PC-3 (cell line): ENCODE measurements at regions not wholly inside any gene's neighbourhood (a gene's known extent, or its start where the extent isn't known, plus 50 kb on each side); places are given as distances from the start of the nearest gene placed in this dataset.

Source experiments
- ATAC-seq: fragments of 200-7000 bp; cut with Tn5 transposase; 2 replicates; pipeline ENCODE4 v1.9.1; 2020; ENCODE audit warnings: mild to moderate bottlenecking, moderate library complexity
- BruUV-seq: library from RNA; stranded (reverse); fragments of 400-500 nt; replicated peaks from 2 replicates; lab custom pipeline; 2021; lab: Mats Ljungman, UMichigan
- CTCF ChIA-PET: fragments of 300-600 bp; sonication (Branson Sonifier 250); formaldehyde crosslinking; loops from one replicate; lab custom pipeline; 2022; ENCODE audit warnings: antibody characterized with exemption; lab: Charles Lee
- POLR2A ChIA-PET: fragments of 300-600 bp; sonication (Branson Sonifier 250); formaldehyde crosslinking; loops from one replicate; lab custom pipeline; 2022; ENCODE audit warnings: antibody characterized with exemption; ENCODE audit not compliant: unreplicated experiment; lab: Charles Lee
- DNase-seq: peaks from one replicate; pipeline ENCODE4 v3.0.0-alpha.2; 2015
- H2AFZ ChIP-seq: fragments of 300-600 bp; sonication (generic); 2 replicates; pipeline ENCODE4 v1.6.0; 2016; ENCODE audit warnings: antibody characterized with exemption, low read length
- H3F3A ChIP-seq: fragments of 300-600 bp; sonication (generic); one replicate; pipeline ENCODE4 v1.6.0; 2017; ENCODE audit warnings: antibody characterized with exemption, low read length, control low read depth, mild to moderate bottlenecking; ENCODE audit not compliant: unreplicated experiment
- H3K27ac ChIP-seq: fragments of 300-600 bp; sonication (generic); 2 replicates; pipeline ENCODE4 v1.5.1; 2016; ENCODE audit warnings: mild to moderate bottlenecking, low read length
- H3K27me3 ChIP-seq: fragments of 300-600 bp; sonication (generic); 2 replicates; pipeline ENCODE4 v1.6.1; 2016; ENCODE audit warnings: low read length, mixed read lengths
- H3K36me3 ChIP-seq: fragments of 300-600 bp; sonication (generic); 2 replicates; pipeline ENCODE4 v1.6.1; 2016; ENCODE audit warnings: low read depth, mixed run types, low read length, mixed read lengths
- H3K4me1 ChIP-seq: fragments of 300-600 bp; sonication (generic); 2 replicates; pipeline ENCODE4 v1.5.1; 2016; ENCODE audit warnings: low read length; ENCODE audit not compliant: insufficient read depth
- H3K4me2 ChIP-seq: fragments of 300-600 bp; sonication (generic); 2 replicates; pipeline ENCODE4 v1.6.0; 2016; ENCODE audit warnings: low read length
- H3K4me3 ChIP-seq: fragments of 300-600 bp; sonication (generic); 2 replicates; pipeline ENCODE4 v1.5.1; 2016; ENCODE audit warnings: mild to moderate bottlenecking, low read length, mixed read lengths
- H3K79me2 ChIP-seq: fragments of 300-600 bp; sonication (generic); 2 replicates; pipeline ENCODE4 v1.6.1; 2017; ENCODE audit warnings: low read length, mixed read lengths
- H3K9ac ChIP-seq: fragments of 300-600 bp; sonication (generic); 2 replicates; pipeline ENCODE4 v1.6.0; 2016; ENCODE audit warnings: mild to moderate bottlenecking, low read length
- H3K9me2 ChIP-seq: fragments of 300-600 bp; sonication (generic); replicated peaks from 2 replicates; pipeline ENCODE4 v1.6.1; 2016; ENCODE audit warnings: mixed run types, low read length, mixed read lengths
- H3K9me3 ChIP-seq: fragments of 300-600 bp; sonication (generic); 2 replicates; pipeline ENCODE4 v1.6.1; 2016; ENCODE audit warnings: low read length, mixed read lengths
- H4K20me1 ChIP-seq: fragments of 300-600 bp; sonication (generic); 2 replicates; pipeline ENCODE4 v1.6.1; 2016; ENCODE audit warnings: low read length, mixed read lengths
- CTCF ChIP-seq: fragments of 300-600 bp; sonication (generic); conservative IDR thresholded peaks from 2 replicates; pipeline ENCODE4 v1.5.1; 2017; ENCODE audit warnings: antibody characterized with exemption, low read depth, mild to moderate bottlenecking, low read length
- EZH2 ChIP-seq: fragments of 300-600 bp; sonication (generic); IDR thresholded peaks from one replicate; pipeline ENCODE4 v1.6.1; 2017; ENCODE audit warnings: antibody characterized with exemption, mild to moderate bottlenecking, low read length; ENCODE audit not compliant: unreplicated experiment
- EZH2phosphoT487 ChIP-seq: fragments of 300-600 bp; sonication (generic); IDR thresholded peaks from 2 replicates; pipeline ENCODE4 v1.6.1; 2018; ENCODE audit warnings: mild to moderate bottlenecking, antibody characterized with exemption, low read length, borderline replicate concordance
- intact Hi-C: fragments of 100-400 bp; cut with micrococcal nuclease; formaldehyde crosslinking; loops from 2 replicates; pipeline ENCODE4 v1.9.0; 2023

- TF ChIP-seq EZH2phosphoT487 (no peak), CTCF (no peak), EZH2 (no peak)
- POLR2A ChIA-PET = interaction anchor here (0.6 to 1.9 kb wide), 7 partner anchors 15 to 394 kb away, joined by 3 to 20 read pairs (median 3); no protein-coding TSS in a partner anchor
- H3K36me3 ChIP-seq = peaks cover 14% of the 10 kb centered on the region; the same call in 1 of the 2 replicates
- ATAC-seq (peak; percentile 84), DNase-seq (peak; percentile 85)
- no peaks in the 10 kb centered on the region for H4K20me1 ChIP-seq
- peak overlapping the region; percentile 67 for H2AFZ ChIP-seq
- no peaks in the 10 kb centered on the region for H3K79me2 ChIP-seq
- intact Hi-C loops = loop anchor here (1.0 to 2.0 kb wide), 2 partner anchors 14 to 23 kb away; no protein-coding TSS in a partner anchor
- H3F3A ChIP-seq = peaks cover 14% of the 10 kb centered on the region
- peak overlapping the region; percentile 79 for H3K4me2 ChIP-seq
- peaks cover 28% of the 10 kb centered on the region for H3K4me1 ChIP-seq
- no peaks in the 10 kb centered on the region for H3K27me3 ChIP-seq
- H3K4me3 ChIP-seq = peak overlapping the region; percentile 53
- H3K9ac ChIP-seq = peak overlapping the region; percentile 75
- peak overlapping the region; percentile 96 for H3K27ac ChIP-seq
- H3K9me2 ChIP-seq = no peaks in the 10 kb centered on the region
- H3K9me3 ChIP-seq = peaks cover 18% of the 10 kb centered on the region; the same call in 1 of the 2 replicates
- CTCF ChIA-PET = interaction anchor here (0.6 to 1.5 kb wide), 3 partner anchors 12 to 162 kb away, joined by 4 to 7 read pairs (median 6); no protein-coding TSS in a partner anchor
- BruUV-seq = no TSS peak
These were observed 92.5 kb downstream of the VCPKMT start for GRCh38 chr14:50023671-50024490.

GRCh38 chr14:50025073-50025472 lies 91.3 kb downstream of the VCPKMT start:
- CTCF ChIA-PET = no interaction called here
- BruUV-seq = no TSS peak

More at GRCh38 chr14:50025073-50025472, 91.3 kb downstream of the VCPKMT start:
- H3F3A ChIP-seq = peaks cover 14% of the 10 kb centered on the region
- no peaks in the 10 kb centered on the region for H3K9me2 ChIP-seq
- peak overlapping the region; percentile 96 for H3K27ac ChIP-seq
- DNase-seq (no peak), ATAC-seq (no peak)
- no peaks in the 10 kb centered on the region for H3K79me2 ChIP-seq
- POLR2A ChIA-PET = interaction anchor here (1.9 kb wide), 1 partner anchor 22 kb away, joined by 20 read pairs; no protein-coding TSS in a partner anchor
- no peaks in the 10 kb centered on the region for H3K27me3 ChIP-seq
- no peak overlapping the region for H3K4me2 ChIP-seq
- H4K20me1 ChIP-seq = no peaks in the 10 kb centered on the region
- peaks cover 16% of the 10 kb centered on the region; the same call in 1 of the 2 replicates for H3K9me3 ChIP-seq
- intact Hi-C loops = loop anchor here (2.0 kb wide), 1 partner anchor 24 kb away; no protein-coding TSS in a partner anchor
- TF ChIP-seq CTCF (no peak), EZH2phosphoT487 (no peak), EZH2 (no peak)
- H2AFZ ChIP-seq = no peak overlapping the region
- peaks cover 27% of the 10 kb centered on the region for H3K4me1 ChIP-seq
- peaks cover 11% of the 10 kb centered on the region; the same call in 1 of the 2 replicates for H3K36me3 ChIP-seq
- H3K9ac ChIP-seq = no peak overlapping the region
- H3K4me3 ChIP-seq = no peak overlapping the region
